CD4-positive, alpha-beta memory T cell (primary cell): ENCODE measurements at regions not wholly inside any gene's neighbourhood (a gene's known extent, or its start where the extent isn't known, plus 50 kb on each side); places are given as distances from the start of the nearest gene placed in this dataset.

Source experiments
- CTCF ChIA-PET: fragments of 350-600 bp; sonication (Branson Sonifier 250); formaldehyde crosslinking; loops from one replicate; lab custom pipeline; 2021; ENCODE audit warnings: inconsistent platforms; ENCODE audit not compliant: partially characterized antibody; lab: Charles Lee
- POLR2A ChIA-PET: fragments of 350-600 bp; sonication (Branson Sonifier 250); formaldehyde crosslinking; loops from one replicate; lab custom pipeline; 2021; ENCODE audit not compliant: partially characterized antibody; lab: Charles Lee
- DNase-seq, 5 donors: peaks; one replicate each; pipeline versions ENCODE4 v3.0.0 to v3.0.0-alpha.2; 2020 to 2022; ENCODE audit warnings: mixed read lengths in 1 of 5
- H3K27ac ChIP-seq: one replicate; pipeline ENCODE4 v1.7.0; 2013; ENCODE audit warnings: low read depth, low read length
- H3K27me3 ChIP-seq: 2 replicates; pipeline ENCODE4 v1.7.0; 2013; ENCODE audit warnings: mild to moderate bottlenecking, low read length, moderate library complexity; ENCODE audit not compliant: insufficient read depth
- H3K36me3 ChIP-seq: 2 replicates; pipeline ENCODE4 v1.7.0; 2013; ENCODE audit warnings: mild to moderate bottlenecking, low read length, moderate library complexity; ENCODE audit not compliant: insufficient read depth
- H3K4me1 ChIP-seq: 2 replicates; pipeline ENCODE4 v1.7.0; 2013; ENCODE audit warnings: mild to moderate bottlenecking, low read length, moderate library complexity; ENCODE audit not compliant: insufficient read depth
- H3K4me3 ChIP-seq, 2 donors: one replicate each; pipeline ENCODE4 v1.7.0; 2013; ENCODE audit warnings: low read length in 2 of 2, mild to moderate bottlenecking in 1 of 2
- H3K9me3 ChIP-seq, 2 donors: one replicate each; pipeline ENCODE4 v1.7.0; 2013; ENCODE audit warnings: low read length in 2 of 2, control low read depth in 1 of 2; ENCODE audit not compliant: control insufficient read depth in 1 of 2
- H3K27ac Mint-ChIP-seq, 7 donors: one replicate each; pipeline ENCODE4 v1.8.0; 2020 to 2021; ENCODE audit warnings: mixed read lengths in 7 of 7, mild to moderate bottlenecking in 6 of 7, inconsistent platforms in 3 of 7, moderate library complexity in 3 of 7
- H3K27me3 Mint-ChIP-seq, 2 donors: one replicate each; pipeline ENCODE4 v1.8.0; 2020 to 2021; ENCODE audit warnings: mixed read lengths in 2 of 2
- H3K36me3 Mint-ChIP-seq, 2 donors: one replicate each; pipeline ENCODE4 v1.8.0; 2020 to 2021; ENCODE audit warnings: mixed read lengths in 2 of 2, inconsistent platforms in 1 of 2, mild to moderate bottlenecking in 1 of 2
- H3K4me1 Mint-ChIP-seq, 4 donors: one replicate each; pipeline ENCODE4 v1.8.0; 2020 to 2021; ENCODE audit warnings: mixed read lengths in 4 of 4, mild to moderate bottlenecking in 1 of 4
- H3K4me3 Mint-ChIP-seq, 8 donors: one replicate each; pipeline ENCODE4 v1.8.0; 2020 to 2021; ENCODE audit warnings: mixed read lengths in 8 of 8, mild to moderate bottlenecking in 7 of 8, moderate library complexity in 6 of 8, inconsistent platforms in 3 of 8
- H3K9me3 Mint-ChIP-seq, 8 donors: one replicate each; pipeline ENCODE4 v1.8.0; 2020 to 2021; ENCODE audit warnings: mixed read lengths in 8 of 8, mild to moderate bottlenecking in 5 of 8, inconsistent platforms in 3 of 8, moderate library complexity in 1 of 8
- intact Hi-C: fragments of 100-400 bp; cut with micrococcal nuclease; formaldehyde crosslinking; loops from one replicate; pipeline ENCODE4 v1.15.1; 2023

DNA sequence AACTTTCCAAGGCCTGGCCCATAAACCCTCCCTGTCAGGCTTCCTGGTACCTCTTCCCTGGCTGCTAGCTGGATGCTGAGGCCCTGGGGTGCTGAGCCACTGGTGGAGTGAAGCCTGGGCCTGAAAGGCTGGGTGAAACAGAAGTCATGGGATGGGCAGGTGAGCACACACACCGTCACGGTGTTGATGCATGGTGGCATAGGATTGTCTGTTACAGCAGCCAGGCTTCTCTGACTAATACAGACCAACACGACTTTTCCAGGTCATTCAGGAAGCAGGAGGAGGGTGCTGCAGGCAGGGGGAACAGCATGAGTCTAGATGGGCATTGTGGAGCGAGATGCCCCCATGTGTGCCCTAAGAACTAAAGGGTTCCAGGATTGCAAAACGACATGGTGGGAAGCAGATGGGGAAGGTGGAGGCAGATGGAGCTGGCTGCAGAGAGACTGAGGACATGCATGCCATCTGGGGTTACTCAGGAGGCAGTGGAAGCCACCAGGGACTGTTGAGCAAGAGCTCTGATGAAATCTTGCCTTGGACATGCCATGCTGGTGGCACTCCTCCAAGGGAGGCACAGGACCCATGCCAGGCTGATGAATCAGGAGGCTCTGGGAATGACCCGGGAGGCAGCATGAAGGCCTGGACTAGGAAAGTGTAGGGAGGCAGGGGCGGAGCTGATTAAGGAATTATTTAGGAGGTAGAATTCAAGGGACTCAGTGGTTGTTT, 480.9 kb downstream of the TSN start:
- intact Hi-C loops, result no loop called here
- ChIA-PET POLR2A (no interaction called here), CTCF (no interaction called here)
- Histone ChIP-seq H3K9me3 (no peaks in the 10 kb centered on the region), H3K36me3 (no peaks in the 10 kb centered on the region), H3K4me1 (no peaks in the 10 kb centered on the region), H3K4me3 (no peak overlapping the region), H3K27ac (no peak overlapping the region), H3K27me3 (no peaks in the 10 kb centered on the region)
- Mint-ChIP-seq H3K4me3 (no peak overlapping the region), H3K27me3 (no peaks in the 10 kb centered on the region), H3K36me3 (no peaks in the 10 kb centered on the region), H3K4me1 (no peaks in the 10 kb centered on the region), H3K9me3 (peaks cover 0 to 6% (median 0%) of the 10 kb centered on the region in 8 donors), H3K27ac (no peak overlapping the region)
- no peak for DNase-seq

GRCh38 chr2:122236925-122237324, 481.5 kb downstream of the TSN start:
- Histone ChIP-seq H3K36me3 (no peaks in the 10 kb centered on the region), H3K27ac (no peak overlapping the region), H3K4me1 (no peaks in the 10 kb centered on the region), H3K27me3 (no peaks in the 10 kb centered on the region), H3K9me3 (no peaks in the 10 kb centered on the region), H3K4me3 (no peak overlapping the region)
- POLR2A ChIA-PET, result no interaction called here
- Mint-ChIP-seq H3K4me3 (no peak overlapping the region), H3K36me3 (no peaks in the 10 kb centered on the region), H3K27ac (no peak overlapping the region), H3K9me3 (peaks cover 0 to 6% (median 0%) of the 10 kb centered on the region in 8 donors), H3K4me1 (no peaks in the 10 kb centered on the region), H3K27me3 (no peaks in the 10 kb centered on the region)
- DNase-seq, result no peak
- intact Hi-C loops, result no loop called here
- CTCF ChIA-PET, result no interaction called here

GRCh38 chr2:122237450-122237849, 482.0 kb downstream of the TSN start:
- Mint-ChIP-seq H3K27me3 (no peaks in the 10 kb centered on the region), H3K4me1 (no peaks in the 10 kb centered on the region), H3K4me3 (no peak overlapping the region), H3K36me3 (no peaks in the 10 kb centered on the region), H3K27ac (no peak overlapping the region), H3K9me3 (peaks cover 0 to 6% (median 0%) of the 10 kb centered on the region in 8 donors)
- H3K27ac ChIP-seq, result no peak overlapping the region
- no peaks in the 10 kb centered on the region for H3K4me1 ChIP-seq
- ChIA-PET CTCF (no interaction called here), POLR2A (no interaction called here)
- H3K36me3 ChIP-seq, result no peaks in the 10 kb centered on the region
- intact Hi-C loops, result no loop called here
- no peaks in the 10 kb centered on the region for H3K9me3 ChIP-seq
- DNase-seq, result no peak
- no peak overlapping the region for H3K4me3 ChIP-seq
- H3K27me3 ChIP-seq, result no peaks in the 10 kb centered on the region

- Histone ChIP-seq H3K27ac (no peak overlapping the region), H3K4me1 (no peaks in the 10 kb centered on the region), H3K4me3 (no peak overlapping the region), H3K27me3 (no peaks in the 10 kb centered on the region), H3K36me3 (no peaks in the 10 kb centered on the region), H3K9me3 (no peaks in the 10 kb centered on the region)
- no peak overlapping the region for H3K4me3 Mint-ChIP-seq
- intact Hi-C loops, result no loop called here
- H3K27me3 Mint-ChIP-seq, result no peaks in the 10 kb centered on the region
- H3K9me3 Mint-ChIP-seq, result peaks cover 0 to 6% (median 0%) of the 10 kb centered on the region in 8 donors
- H3K4me1 Mint-ChIP-seq, result no peaks in the 10 kb centered on the region
- no peak for DNase-seq
- H3K36me3 Mint-ChIP-seq, result no peaks in the 10 kb centered on the region
- ChIA-PET POLR2A (no interaction called here), CTCF (no interaction called here)
- no peak overlapping the region for H3K27ac Mint-ChIP-seq
These were observed 482.6 kb downstream of the TSN start for GRCh38 chr2:122238006-122238559.

DNA sequence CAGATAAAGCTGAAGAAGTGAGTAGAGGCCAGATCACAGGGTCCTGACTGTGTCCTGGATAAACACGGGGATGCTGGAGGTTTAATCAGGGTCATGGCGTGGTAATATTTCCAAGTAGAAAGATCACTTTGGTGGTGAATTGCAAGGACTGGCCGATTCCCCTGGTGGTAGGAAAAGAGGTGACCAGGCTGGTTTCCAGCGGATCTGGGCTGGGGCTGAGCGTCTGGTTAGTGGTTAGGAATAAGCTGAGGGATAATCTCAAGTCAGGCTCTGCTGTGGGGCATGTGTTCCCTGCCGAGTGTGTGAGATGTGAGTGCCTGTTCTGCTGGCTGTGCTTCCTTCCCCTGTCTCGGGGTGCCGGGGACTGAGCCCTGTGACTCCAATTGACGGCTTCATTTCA, 484.0 kb downstream of the TSN start:
- Histone ChIP-seq H3K27ac (no peak overlapping the region), H3K9me3 (no peaks in the 10 kb centered on the region), H3K4me1 (no peaks in the 10 kb centered on the region), H3K4me3 (no peak overlapping the region), H3K27me3 (no peaks in the 10 kb centered on the region), H3K36me3 (no peaks in the 10 kb centered on the region)
- intact Hi-C loops, result no loop called here
- no peak overlapping the region for H3K4me3 Mint-ChIP-seq
- H3K36me3 Mint-ChIP-seq, result no peaks in the 10 kb centered on the region
- peaks cover 0 to 6% (median 0%) of the 10 kb centered on the region in 8 donors for H3K9me3 Mint-ChIP-seq
- POLR2A ChIA-PET, result no interaction called here
- DNase-seq, result no peak
- CTCF ChIA-PET, result no interaction called here
- no peaks in the 10 kb centered on the region for H3K27me3 Mint-ChIP-seq
- no peaks in the 10 kb centered on the region for H3K4me1 Mint-ChIP-seq
- no peak overlapping the region for H3K27ac Mint-ChIP-seq

- no peak overlapping the region for H3K27ac Mint-ChIP-seq
- intact Hi-C loops, result no loop called here
- H3K27me3 Mint-ChIP-seq, result peaks cover 1 to 4% of the 10 kb centered on the region in 2 donors
- peaks cover 0 to 6% (median 0%) of the 10 kb centered on the region in 8 donors for H3K9me3 Mint-ChIP-seq
- Histone ChIP-seq H3K4me3 (no peak overlapping the region), H3K27ac (no peak overlapping the region), H3K27me3 (no peaks in the 10 kb centered on the region), H3K9me3 (no peaks in the 10 kb centered on the region), H3K36me3 (no peaks in the 10 kb centered on the region), H3K4me1 (no peaks in the 10 kb centered on the region)
- POLR2A ChIA-PET, result no interaction called here
- H3K4me1 Mint-ChIP-seq, result no peaks in the 10 kb centered on the region
- CTCF ChIA-PET, result no interaction called here
- no peak for DNase-seq
- no peaks in the 10 kb centered on the region for H3K36me3 Mint-ChIP-seq
- no peak overlapping the region for H3K4me3 Mint-ChIP-seq
These were observed 489.3 kb downstream of the TSN start for GRCh38 chr2:122244598-122245229.

DNA sequence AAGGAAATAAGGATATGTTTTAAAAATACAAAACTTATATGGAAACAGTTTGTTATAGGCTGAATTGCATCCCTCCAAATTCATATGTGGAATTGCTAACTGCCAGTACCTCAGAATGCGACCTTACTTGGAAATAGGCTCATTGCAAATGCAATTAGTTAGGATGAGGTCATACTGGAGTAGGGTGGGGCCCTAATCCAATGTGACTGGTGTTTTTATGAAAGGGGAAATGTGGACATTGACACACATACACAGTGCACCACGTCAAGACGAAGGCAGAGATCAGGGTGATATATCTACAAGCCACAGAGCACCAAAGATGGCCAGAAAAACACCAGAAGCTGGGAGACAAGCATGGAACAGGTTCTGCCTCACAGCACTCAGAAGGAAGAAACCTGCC, 494.2 kb downstream of the TSN start:
- Mint-ChIP-seq H3K9me3 (peaks cover 0 to 6% (median 0%) of the 10 kb centered on the region in 8 donors), H3K36me3 (no peaks in the 10 kb centered on the region), H3K27me3 (peaks cover 3 to 4% of the 10 kb centered on the region in 2 donors), H3K4me3 (no peak overlapping the region), H3K4me1 (no peaks in the 10 kb centered on the region), H3K27ac (no peak overlapping the region)
- DNase-seq, result no peak
- intact Hi-C loops, result no loop called here
- no peaks in the 10 kb centered on the region for H3K4me1 ChIP-seq
- H3K4me3 ChIP-seq, result no peak overlapping the region
- no peaks in the 10 kb centered on the region for H3K9me3 ChIP-seq
- no peak overlapping the region for H3K27ac ChIP-seq
- H3K36me3 ChIP-seq, result no peaks in the 10 kb centered on the region
- H3K27me3 ChIP-seq, result no peaks in the 10 kb centered on the region
- ChIA-PET CTCF (no interaction called here), POLR2A (no interaction called here)
